Stimulated activated naive CD4-positive, alpha-beta T cell (primary cell): ENCODE measurements at regions not wholly inside any gene's neighbourhood (a gene's known extent, or its start where the extent isn't known, plus 50 kb on each side); places are given as distances from the start of the nearest gene placed in this dataset.
"Not testable (repeated sequence)": the region's sequence is repeated elsewhere in the genome, so short reads cannot be mapped to it uniquely, and the experiment has no call there.

ENCODE experiments used
- DNase-seq, 6 experiments: peaks; one replicate each; lab custom pipeline; 2025; lab: John Stamatoyannopoulos, UW

GRCh38 chr7:52257890-52258289, 777.5 kb upstream of the POM121L12 start:
- no peak for DNase-seq

- no peak for DNase-seq
Observed at GRCh38 chr7:52254396-52255010, 780.9 kb upstream of the POM121L12 start.

GRCh38 chr7:52253953-52254352, 781.5 kb upstream of the POM121L12 start:
- no peak for DNase-seq

- no peak for DNase-seq
Observed at GRCh38 chr7:52249741-52250140, 785.7 kb upstream of the POM121L12 start.

GRCh38 chr7:52247518-52247917, 787.9 kb upstream of the POM121L12 start:
- DNase-seq: no peak

GRCh38 chr7:52243685-52244084, 791.7 kb upstream of the POM121L12 start:
- DNase-seq: no peak

GRCh38 chr7:52233248-52233647, 802.2 kb upstream of the POM121L12 start:
- no peak for DNase-seq

- no peak for DNase-seq
Observed at GRCh38 chr7:52211930-52212329, 823.5 kb upstream of the POM121L12 start.

GRCh38 chr7:52209614-52210013, 825.8 kb upstream of the POM121L12 start:
- DNase-seq: no peak

- DNase-seq: no peak
Observed at GRCh38 chr7:52197221-52197620, 838.2 kb upstream of the POM121L12 start.

- DNase-seq: no peak
Observed at GRCh38 chr7:52195664-52196063, 839.8 kb upstream of the POM121L12 start.

GRCh38 chr7:52189153-52189778, 846.2 kb upstream of the POM121L12 start:
- no peak for DNase-seq

- no peak for DNase-seq
Observed at GRCh38 chr7:52184006-52184703, 851.3 kb upstream of the POM121L12 start.

- no peak for DNase-seq
Observed at GRCh38 chr7:52179934-52180333, 855.5 kb upstream of the POM121L12 start.

GRCh38 chr7:52168085-52168484, 851.5 kb upstream of the COBL start:
- no peak for DNase-seq

- DNase-seq: no peak
Observed at GRCh38 chr7:52163311-52163710, 846.7 kb upstream of the COBL start.

- DNase-seq: no peak
Observed at GRCh38 chr7:52161483-52161882, 844.9 kb upstream of the COBL start.

- DNase-seq: not testable (repeated sequence)
Observed at GRCh38 chr7:52159421-52159820, 842.8 kb upstream of the COBL start.

- no peak for DNase-seq
Observed at GRCh38 chr7:52154382-52154781, 837.8 kb upstream of the COBL start.

- DNase-seq: no peak
Observed at GRCh38 chr7:52151559-52151958, 835.0 kb upstream of the COBL start.

GRCh38 chr7:52150952-52151351, 834.3 kb upstream of the COBL start:
- no peak for DNase-seq

GRCh38 chr7:52146871-52147634, 830.4 kb upstream of the COBL start:
- DNase-seq: no peak

- DNase-seq: no peak
Observed at GRCh38 chr7:52143219-52143618, 826.6 kb upstream of the COBL start.
